H1 (cell line): ENCODE measurements at regions not wholly inside any gene's neighbourhood (a gene's known extent, or its start where the extent isn't known, plus 50 kb on each side); places are given as distances from the start of the nearest gene placed in this dataset.
A peak's percentile ranks its signal among the peaks of the same experiment; 100 is the strongest.

Source experiments
- CTCF ChIA-PET: fragments of 300-600 bp; sonication (Branson Sonifier 250); formaldehyde crosslinking; loops from one replicate; lab custom pipeline; 2021; ENCODE audit not compliant: partially characterized antibody; lab: Charles Lee
- POLR2A ChIA-PET: fragments of 300-600 bp; sonication (Branson Sonifier 250); formaldehyde crosslinking; loops from one replicate; lab custom pipeline; 2021; ENCODE audit warnings: inconsistent platforms; ENCODE audit not compliant: partially characterized antibody; lab: Charles Lee
- DNase-seq, 2 experiments: peaks; one replicate each; pipeline versions ENCODE4 v3.0.0 to v3.0.0-alpha.2; 2010 to 2022; ENCODE audit warnings: low spot score in 2 of 2, low read depth in 1 of 2, mixed read lengths in 1 of 2
- FAIRE-seq: peaks from 2 replicates; lab custom pipeline; 2011; peaks lifted over from hg19 to GRCh38; lab: Jason Lieb, UNC
- H2AFZ ChIP-seq: 2 replicates; pipeline ENCODE4 v1.8.1; 2012; ENCODE audit warnings: low read length, inconsistent platforms
- H2AK5ac ChIP-seq: 2 replicates; pipeline ENCODE4 v1.6.1; 2013; ENCODE audit warnings: low read depth, low read length
- H2BK120ac ChIP-seq: replicated peaks from 2 replicates; pipeline ENCODE3; 2013; ENCODE audit warnings: low read depth, low read length, inconsistent platforms
- H2BK12ac ChIP-seq: 2 replicates; pipeline ENCODE4 v1.6.1; 2013; ENCODE audit warnings: low read depth, low read length
- H2BK15ac ChIP-seq: 2 replicates; pipeline ENCODE4 v1.6.1; 2013; ENCODE audit warnings: low read length
- H2BK20ac ChIP-seq: 2 replicates; pipeline ENCODE4 v1.6.1; 2013; ENCODE audit warnings: low read length
- H2BK5ac ChIP-seq: 2 replicates; pipeline ENCODE4 v1.6.1; 2013; ENCODE audit warnings: low read depth, low read length
- H3K14ac ChIP-seq: 2 replicates; pipeline ENCODE4 v1.6.1; 2013; ENCODE audit warnings: inconsistent platforms; ENCODE audit not compliant: insufficient read length
- H3K18ac ChIP-seq: 2 replicates; pipeline ENCODE4 v1.6.1; 2013; ENCODE audit warnings: low read length; ENCODE audit errors: extremely low read depth
- H3K23ac ChIP-seq: 2 replicates; pipeline ENCODE4 v1.6.1; 2013; ENCODE audit warnings: inconsistent platforms; ENCODE audit not compliant: insufficient read length
- H3K23me2 ChIP-seq: 2 replicates; pipeline ENCODE4 v1.6.1; 2013; ENCODE audit warnings: low read depth, low read length
- H3K27ac ChIP-seq: 2 replicates; pipeline ENCODE4 v1.6.1; 2011; ENCODE audit warnings: low read depth, low read length, inconsistent platforms
- H3K27me3 ChIP-seq, 4 experiments: replicated peaks in 1 of 4; 1 replicate in 1 of 4; 2 replicates in 3 of 4; pipeline versions ENCODE4 v1.6.1 to v1.8.1; 2011 to 2013; ENCODE audit warnings: low read length in 3 of 4, mild to moderate bottlenecking in 3 of 4, inconsistent platforms in 2 of 4, mixed read lengths in 2 of 4, moderate library complexity in 1 of 4; ENCODE audit not compliant: control insufficient read depth in 3 of 4, insufficient read depth in 3 of 4; ENCODE audit errors: extremely low read depth in 1 of 4
- H3K36me3 ChIP-seq, 4 experiments: 2 replicates each; pipeline versions ENCODE4 v1.6.1 to v1.8.1; 2011 to 2013; ENCODE audit warnings: mild to moderate bottlenecking in 4 of 4, low read length in 3 of 4, moderate library complexity in 2 of 4, control low read depth in 1 of 4, inconsistent platforms in 1 of 4; ENCODE audit not compliant: insufficient read depth in 4 of 4, control insufficient read depth in 2 of 4
- H3K4ac ChIP-seq: replicated peaks from 2 replicates; pipeline ENCODE3; 2013; ENCODE audit warnings: low read length, low read depth, mixed read lengths, inconsistent platforms; ENCODE audit not compliant: insufficient read length
- H3K4me1 ChIP-seq, 4 experiments: replicated peaks in 1 of 4; 1 replicate in 1 of 4; 2 replicates in 3 of 4; pipeline versions ENCODE4 v1.6.1 to v1.8.1; 2011 to 2013; ENCODE audit warnings: low read length in 3 of 4, inconsistent platforms in 2 of 4, mixed read lengths in 1 of 4; ENCODE audit not compliant: insufficient read depth in 4 of 4, control insufficient read depth in 3 of 4
- H3K4me2 ChIP-seq, 2 experiments: 2 replicates each; pipeline versions ENCODE4 v1.6.1 to v1.8.1; 2011 to 2013; ENCODE audit warnings: low read depth in 2 of 2, low read length in 2 of 2, control low read depth in 1 of 2, inconsistent platforms in 1 of 2, mild to moderate bottlenecking in 1 of 2; ENCODE audit not compliant: insufficient read depth in 1 of 2
- H3K4me3 ChIP-seq, 4 experiments: fragments of 200-600, 300-600 bp in 1 of 4; sonication (generic), shearing (Covaris generic), sonication (Bioruptor Twin) in 1 of 4; 2 replicates each; pipeline versions ENCODE4 v1.5.1 to v1.8.1; 2011 to 2016; ENCODE audit warnings: low read length in 4 of 4, low read depth in 3 of 4, control low read depth in 2 of 4, inconsistent platforms in 2 of 4, mild to moderate bottlenecking in 2 of 4, mixed read lengths in 1 of 4, moderate library complexity in 1 of 4; ENCODE audit not compliant: insufficient read depth in 2 of 4; ENCODE audit errors: extremely low read depth in 1 of 4
- H3K56ac ChIP-seq: replicated peaks from 2 replicates; pipeline ENCODE3; 2013; ENCODE audit warnings: low read depth, mild to moderate bottlenecking, mixed read lengths, low read length, inconsistent platforms; ENCODE audit not compliant: insufficient read length
- H3K79me1 ChIP-seq: 2 replicates; pipeline ENCODE4 v1.6.1; 2013; ENCODE audit warnings: low read depth, low read length, control low read depth
- H3K79me2 ChIP-seq, 2 experiments: 2 replicates each; pipeline versions ENCODE4 v1.6.1 to v1.8.1; 2012 to 2013; ENCODE audit warnings: low read length in 2 of 2, mild to moderate bottlenecking in 2 of 2, inconsistent platforms in 1 of 2; ENCODE audit not compliant: insufficient read depth in 2 of 2, control insufficient read depth in 1 of 2
- H3K9ac ChIP-seq, 4 experiments: replicated peaks in 1 of 4; 1 replicate in 1 of 4; 2 replicates in 3 of 4; pipeline versions ENCODE4 v1.6.1 to v1.8.1; 2011 to 2013; ENCODE audit warnings: low read depth in 3 of 4, low read length in 3 of 4, control low read depth in 2 of 4, mild to moderate bottlenecking in 2 of 4, moderate library complexity in 2 of 4, inconsistent platforms in 1 of 4; ENCODE audit errors: extremely low read depth in 1 of 4
- H3K9me3 ChIP-seq, 2 experiments: 2 replicates each; pipeline versions ENCODE4 v1.6.1 to v1.8.1; 2012 to 2013; ENCODE audit warnings: mild to moderate bottlenecking in 2 of 2, moderate library complexity in 2 of 2, control low read depth in 1 of 2, inconsistent platforms in 1 of 2, low read depth in 1 of 2, low read length in 1 of 2, mixed read lengths in 1 of 2; ENCODE audit not compliant: insufficient read depth in 2 of 2
- H4K20me1 ChIP-seq, 2 experiments: replicated peaks in 1 of 2; 2 replicates each; pipeline versions ENCODE3 to v1.8.1; 2011 to 2013; ENCODE audit warnings: inconsistent platforms in 2 of 2, low read length in 2 of 2, mild to moderate bottlenecking in 1 of 2; ENCODE audit not compliant: insufficient read depth in 2 of 2, control insufficient read depth in 1 of 2
- H4K5ac ChIP-seq: 2 replicates; pipeline ENCODE4 v1.6.1; 2013; ENCODE audit warnings: low read length, low read depth, mixed read lengths, inconsistent platforms; ENCODE audit not compliant: insufficient read length
- H4K8ac ChIP-seq: 2 replicates; pipeline ENCODE4 v1.8.0; 2013; ENCODE audit warnings: mild to moderate bottlenecking, moderate library complexity, low read length, inconsistent platforms; ENCODE audit not compliant: insufficient read depth; ENCODE audit errors: extremely low read depth
- H4K91ac ChIP-seq: replicated peaks from 2 replicates; pipeline ENCODE3; 2013; ENCODE audit warnings: low read length, mixed read lengths, inconsistent platforms; ENCODE audit not compliant: insufficient read length
- BRCA1 ChIP-seq: IDR thresholded peaks from 2 replicates; pipeline ENCODE4 v1.6.1; 2012; ENCODE audit warnings: low read depth, low read length, improper control_type of control experiment
- CHD1 ChIP-seq: IDR thresholded peaks from 2 replicates; pipeline ENCODE4 v1.6.1; 2012; ENCODE audit warnings: low read depth, low read length, improper control_type of control experiment
- CTBP2 ChIP-seq: IDR thresholded peaks from 2 replicates; pipeline ENCODE4 v1.7.0; 2011; ENCODE audit warnings: borderline replicate concordance, mild to moderate bottlenecking, moderate library complexity, mixed read lengths, low read length; ENCODE audit not compliant: insufficient read depth, insufficient read length
- JUN ChIP-seq: IDR thresholded peaks from 2 replicates; pipeline ENCODE4 v1.6.1; 2011; ENCODE audit warnings: low read depth, mild to moderate bottlenecking, improper control_type of control experiment, low read length
- NANOG ChIP-seq: IDR thresholded peaks from 2 replicates; pipeline ENCODE4 v1.6.1; 2011; ENCODE audit warnings: low read length, low read depth, mild to moderate bottlenecking, inconsistent platforms; ENCODE audit not compliant: insufficient read depth, poor library complexity, severe bottlenecking
- RBBP5 ChIP-seq: IDR thresholded peaks from 2 replicates; pipeline ENCODE4 v1.7.1; 2012; ENCODE audit warnings: low read depth, mild to moderate bottlenecking, inconsistent platforms, low read length, moderate library complexity, borderline replicate concordance
- TCF12 ChIP-seq: IDR thresholded peaks from 2 replicates; pipeline ENCODE4 v1.6.1; 2011; ENCODE audit warnings: low read depth, mild to moderate bottlenecking, low read length
- ZNF274 ChIP-seq: IDR thresholded peaks from 2 replicates; pipeline ENCODE4 v1.7.0; 2012; ENCODE audit warnings: low read length, borderline replicate concordance; ENCODE audit errors: extremely low read depth
- WGBS, 2 experiments: shearing (Covaris generic) in 1 of 2; methylation state at CpG; one replicate each; pipeline versions ENCODE4 v1.1.6 to v1.1.7; 2013 to 2015; ENCODE audit warnings: low lambda C conversion rate in 2 of 2, mixed read lengths in 2 of 2, inconsistent platforms in 1 of 2, low coverage in 1 of 2, missing lambda C conversion rate in 1 of 2; ENCODE audit not compliant: insufficient replicate concordance in 2 of 2, insufficient coverage in 1 of 2, insufficient read length in 1 of 2; ENCODE audit errors: extremely low coverage in 1 of 2, missing lambda C conversion rate in 1 of 2; 5-methylcytosine and 5-hydroxymethylcytosine counted together
- TF ChIP-seq, protein P1 (sequence below), 3 experiments: IDR thresholded peaks; 1 replicate in 2 of 3; 2 replicates in 1 of 3; pipeline versions ENCODE4 v1.5.1 to v1.6.1; 2011; ENCODE audit warnings: low read length in 3 of 3, mild to moderate bottlenecking in 3 of 3, inconsistent platforms in 2 of 3, low read depth in 1 of 3, moderate library complexity in 1 of 3; ENCODE audit not compliant: insufficient read depth in 1 of 3; ENCODE audit errors: control extremely low read depth in 1 of 3
- TF ChIP-seq, protein P2 (sequence below): IDR thresholded peaks from 2 replicates; pipeline ENCODE4 v1.6.1; 2012; ENCODE audit warnings: inconsistent platforms
- TF ChIP-seq, protein P3 (sequence below): IDR thresholded peaks from 2 replicates; pipeline ENCODE4 v1.6.1; 2011; ENCODE audit warnings: low read depth, mild to moderate bottlenecking, low read length; ENCODE audit not compliant: insufficient read depth

DNA sequence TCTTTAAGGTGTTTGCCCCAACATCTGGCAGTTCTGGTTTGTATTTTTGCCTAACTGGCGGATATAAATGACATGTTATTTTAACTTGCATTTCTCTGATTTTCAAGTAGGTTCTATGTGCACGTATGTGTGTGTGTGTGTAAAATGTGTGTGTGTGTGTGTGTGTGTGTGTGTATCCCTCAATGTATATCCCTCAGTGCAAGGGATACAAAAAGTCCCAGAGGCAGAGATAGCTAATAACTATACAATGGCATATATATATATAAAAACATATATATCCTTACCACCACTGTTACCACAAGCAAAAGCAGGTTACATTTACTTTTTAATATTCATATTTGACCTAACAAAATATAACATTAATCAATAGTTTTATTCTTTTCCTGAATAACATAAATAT is 95.0 kb upstream of the NR5A2 start:
- H3K56ac ChIP-seq = no peak overlapping the region
- H3K4me1 ChIP-seq = no peaks in the 10 kb centered on the region
- H2BK5ac ChIP-seq = no peak overlapping the region
- H2AFZ ChIP-seq = peak overlapping the region; percentile 84; the same call in 1 of the 2 replicates
- no peak overlapping the region for H2AK5ac ChIP-seq
- no peak overlapping the region for H3K23ac ChIP-seq
- no peak overlapping the region for H2BK15ac ChIP-seq
- H3K79me2 ChIP-seq = no peaks in the 10 kb centered on the region
- no peak overlapping the region for H4K5ac ChIP-seq
- no peak overlapping the region for H4K8ac ChIP-seq
- no peak overlapping the region for H2BK120ac ChIP-seq
- H3K9ac ChIP-seq = no peak overlapping the region
- no peak overlapping the region for H3K18ac ChIP-seq
- H3K14ac ChIP-seq = no peak overlapping the region
- POLR2A ChIA-PET = no interaction called here
- no peak overlapping the region for H3K4me3 ChIP-seq
- H3K4ac ChIP-seq = no peak overlapping the region
- H3K27me3 ChIP-seq = no peaks in the 10 kb centered on the region
- H3K4me2 ChIP-seq = no peak overlapping the region
- no peaks in the 10 kb centered on the region for H3K36me3 ChIP-seq
- H3K79me1 ChIP-seq = no peaks in the 10 kb centered on the region
- H3K23me2 ChIP-seq = no peaks in the 10 kb centered on the region
- FAIRE-seq = no peak
- no peak overlapping the region for H4K91ac ChIP-seq
- DNase-seq = no peak
- CTCF ChIA-PET = no interaction called here
- 96% methylated on average over 2 of the region's 2 CpGs; no CpG with 5 or more reads in 1 of the 2 experiments for WGBS, 2 experiments
- no peaks in the 10 kb centered on the region for H4K20me1 ChIP-seq
- H3K9me3 ChIP-seq = no peaks in the 10 kb centered on the region
- H2BK12ac ChIP-seq = no peak overlapping the region
- no peak overlapping the region for H3K27ac ChIP-seq
- H2BK20ac ChIP-seq = no peak overlapping the region
- no peak for TF ChIP-seq JUN
- no peak for TF ChIP-seq RBBP5
- TF ChIP-seq ZNF274 = no peak
- TF ChIP-seq NANOG = no peak
- no peak for TF ChIP-seq TCF12
- TF ChIP-seq CHD1 = no peak
- TF ChIP-seq, protein P1, sequence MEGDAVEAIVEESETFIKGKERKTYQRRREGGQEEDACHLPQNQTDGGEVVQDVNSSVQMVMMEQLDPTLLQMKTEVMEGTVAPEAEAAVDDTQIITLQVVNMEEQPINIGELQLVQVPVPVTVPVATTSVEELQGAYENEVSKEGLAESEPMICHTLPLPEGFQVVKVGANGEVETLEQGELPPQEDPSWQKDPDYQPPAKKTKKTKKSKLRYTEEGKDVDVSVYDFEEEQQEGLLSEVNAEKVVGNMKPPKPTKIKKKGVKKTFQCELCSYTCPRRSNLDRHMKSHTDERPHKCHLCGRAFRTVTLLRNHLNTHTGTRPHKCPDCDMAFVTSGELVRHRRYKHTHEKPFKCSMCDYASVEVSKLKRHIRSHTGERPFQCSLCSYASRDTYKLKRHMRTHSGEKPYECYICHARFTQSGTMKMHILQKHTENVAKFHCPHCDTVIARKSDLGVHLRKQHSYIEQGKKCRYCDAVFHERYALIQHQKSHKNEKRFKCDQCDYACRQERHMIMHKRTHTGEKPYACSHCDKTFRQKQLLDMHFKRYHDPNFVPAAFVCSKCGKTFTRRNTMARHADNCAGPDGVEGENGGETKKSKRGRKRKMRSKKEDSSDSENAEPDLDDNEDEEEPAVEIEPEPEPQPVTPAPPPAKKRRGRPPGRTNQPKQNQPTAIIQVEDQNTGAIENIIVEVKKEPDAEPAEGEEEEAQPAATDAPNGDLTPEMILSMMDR (IDR thresholded peaks at IDR 0.05; ENCODE audit: control extremely low read depth in 1 of 3, insufficient read depth in 1 of 3, low read depth in 1 of 3, low read length in 3 of 3) = no peak
- TF ChIP-seq CTBP2 = no peak
- TF ChIP-seq, protein P2, sequence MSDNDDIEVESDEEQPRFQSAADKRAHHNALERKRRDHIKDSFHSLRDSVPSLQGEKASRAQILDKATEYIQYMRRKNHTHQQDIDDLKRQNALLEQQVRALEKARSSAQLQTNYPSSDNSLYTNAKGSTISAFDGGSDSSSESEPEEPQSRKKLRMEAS = no peak
- TF ChIP-seq, protein P3, sequence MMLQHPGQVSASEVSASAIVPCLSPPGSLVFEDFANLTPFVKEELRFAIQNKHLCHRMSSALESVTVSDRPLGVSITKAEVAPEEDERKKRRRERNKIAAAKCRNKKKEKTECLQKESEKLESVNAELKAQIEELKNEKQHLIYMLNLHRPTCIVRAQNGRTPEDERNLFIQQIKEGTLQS = no peak
- TF ChIP-seq BRCA1 = no peak
